H1 (cell line): ENCODE measurements at regions not wholly inside any gene's neighbourhood (a gene's known extent, or its start where the extent isn't known, plus 50 kb on each side); places are given as distances from the start of the nearest gene placed in this dataset.
A peak's percentile ranks its signal among the peaks of the same experiment; 100 is the strongest.

Source experiments
- CTCF ChIA-PET: fragments of 300-600 bp; sonication (Branson Sonifier 250); formaldehyde crosslinking; loops from one replicate; lab custom pipeline; 2021; ENCODE audit not compliant: partially characterized antibody; lab: Charles Lee
- POLR2A ChIA-PET: fragments of 300-600 bp; sonication (Branson Sonifier 250); formaldehyde crosslinking; loops from one replicate; lab custom pipeline; 2021; ENCODE audit warnings: inconsistent platforms; ENCODE audit not compliant: partially characterized antibody; lab: Charles Lee
- DNase-seq, 2 experiments: peaks; one replicate each; pipeline versions ENCODE4 v3.0.0 to v3.0.0-alpha.2; 2010 to 2022; ENCODE audit warnings: low spot score in 2 of 2, low read depth in 1 of 2, mixed read lengths in 1 of 2
- FAIRE-seq: peaks from 2 replicates; lab custom pipeline; 2011; peaks lifted over from hg19 to GRCh38; lab: Jason Lieb, UNC
- H2AFZ ChIP-seq: 2 replicates; pipeline ENCODE4 v1.8.1; 2012; ENCODE audit warnings: low read length, inconsistent platforms
- H2AK5ac ChIP-seq: 2 replicates; pipeline ENCODE4 v1.6.1; 2013; ENCODE audit warnings: low read depth, low read length
- H2BK120ac ChIP-seq: replicated peaks from 2 replicates; pipeline ENCODE3; 2013; ENCODE audit warnings: low read depth, low read length, inconsistent platforms
- H2BK12ac ChIP-seq: 2 replicates; pipeline ENCODE4 v1.6.1; 2013; ENCODE audit warnings: low read depth, low read length
- H2BK15ac ChIP-seq: 2 replicates; pipeline ENCODE4 v1.6.1; 2013; ENCODE audit warnings: low read length
- H2BK20ac ChIP-seq: 2 replicates; pipeline ENCODE4 v1.6.1; 2013; ENCODE audit warnings: low read length
- H2BK5ac ChIP-seq: 2 replicates; pipeline ENCODE4 v1.6.1; 2013; ENCODE audit warnings: low read depth, low read length
- H3K14ac ChIP-seq: 2 replicates; pipeline ENCODE4 v1.6.1; 2013; ENCODE audit warnings: inconsistent platforms; ENCODE audit not compliant: insufficient read length
- H3K18ac ChIP-seq: 2 replicates; pipeline ENCODE4 v1.6.1; 2013; ENCODE audit warnings: low read length; ENCODE audit errors: extremely low read depth
- H3K23ac ChIP-seq: 2 replicates; pipeline ENCODE4 v1.6.1; 2013; ENCODE audit warnings: inconsistent platforms; ENCODE audit not compliant: insufficient read length
- H3K23me2 ChIP-seq: 2 replicates; pipeline ENCODE4 v1.6.1; 2013; ENCODE audit warnings: low read depth, low read length
- H3K27ac ChIP-seq: 2 replicates; pipeline ENCODE4 v1.6.1; 2011; ENCODE audit warnings: low read depth, low read length, inconsistent platforms
- H3K27me3 ChIP-seq, 4 experiments: replicated peaks in 1 of 4; 1 replicate in 1 of 4; 2 replicates in 3 of 4; pipeline versions ENCODE4 v1.6.1 to v1.8.1; 2011 to 2013; ENCODE audit warnings: low read length in 3 of 4, mild to moderate bottlenecking in 3 of 4, inconsistent platforms in 2 of 4, mixed read lengths in 2 of 4, moderate library complexity in 1 of 4; ENCODE audit not compliant: control insufficient read depth in 3 of 4, insufficient read depth in 3 of 4; ENCODE audit errors: extremely low read depth in 1 of 4
- H3K36me3 ChIP-seq, 4 experiments: 2 replicates each; pipeline versions ENCODE4 v1.6.1 to v1.8.1; 2011 to 2013; ENCODE audit warnings: mild to moderate bottlenecking in 4 of 4, low read length in 3 of 4, moderate library complexity in 2 of 4, control low read depth in 1 of 4, inconsistent platforms in 1 of 4; ENCODE audit not compliant: insufficient read depth in 4 of 4, control insufficient read depth in 2 of 4
- H3K4ac ChIP-seq: replicated peaks from 2 replicates; pipeline ENCODE3; 2013; ENCODE audit warnings: low read length, low read depth, mixed read lengths, inconsistent platforms; ENCODE audit not compliant: insufficient read length
- H3K4me1 ChIP-seq, 4 experiments: replicated peaks in 1 of 4; 1 replicate in 1 of 4; 2 replicates in 3 of 4; pipeline versions ENCODE4 v1.6.1 to v1.8.1; 2011 to 2013; ENCODE audit warnings: low read length in 3 of 4, inconsistent platforms in 2 of 4, mixed read lengths in 1 of 4; ENCODE audit not compliant: insufficient read depth in 4 of 4, control insufficient read depth in 3 of 4
- H3K4me2 ChIP-seq, 2 experiments: 2 replicates each; pipeline versions ENCODE4 v1.6.1 to v1.8.1; 2011 to 2013; ENCODE audit warnings: low read depth in 2 of 2, low read length in 2 of 2, control low read depth in 1 of 2, inconsistent platforms in 1 of 2, mild to moderate bottlenecking in 1 of 2; ENCODE audit not compliant: insufficient read depth in 1 of 2
- H3K4me3 ChIP-seq, 4 experiments: fragments of 200-600, 300-600 bp in 1 of 4; sonication (generic), shearing (Covaris generic), sonication (Bioruptor Twin) in 1 of 4; 2 replicates each; pipeline versions ENCODE4 v1.5.1 to v1.8.1; 2011 to 2016; ENCODE audit warnings: low read length in 4 of 4, low read depth in 3 of 4, control low read depth in 2 of 4, inconsistent platforms in 2 of 4, mild to moderate bottlenecking in 2 of 4, mixed read lengths in 1 of 4, moderate library complexity in 1 of 4; ENCODE audit not compliant: insufficient read depth in 2 of 4; ENCODE audit errors: extremely low read depth in 1 of 4
- H3K56ac ChIP-seq: replicated peaks from 2 replicates; pipeline ENCODE3; 2013; ENCODE audit warnings: low read depth, mild to moderate bottlenecking, mixed read lengths, low read length, inconsistent platforms; ENCODE audit not compliant: insufficient read length
- H3K79me1 ChIP-seq: 2 replicates; pipeline ENCODE4 v1.6.1; 2013; ENCODE audit warnings: low read depth, low read length, control low read depth
- H3K79me2 ChIP-seq, 2 experiments: 2 replicates each; pipeline versions ENCODE4 v1.6.1 to v1.8.1; 2012 to 2013; ENCODE audit warnings: low read length in 2 of 2, mild to moderate bottlenecking in 2 of 2, inconsistent platforms in 1 of 2; ENCODE audit not compliant: insufficient read depth in 2 of 2, control insufficient read depth in 1 of 2
- H3K9ac ChIP-seq, 4 experiments: replicated peaks in 1 of 4; 1 replicate in 1 of 4; 2 replicates in 3 of 4; pipeline versions ENCODE4 v1.6.1 to v1.8.1; 2011 to 2013; ENCODE audit warnings: low read depth in 3 of 4, low read length in 3 of 4, control low read depth in 2 of 4, mild to moderate bottlenecking in 2 of 4, moderate library complexity in 2 of 4, inconsistent platforms in 1 of 4; ENCODE audit errors: extremely low read depth in 1 of 4
- H3K9me3 ChIP-seq, 2 experiments: 2 replicates each; pipeline versions ENCODE4 v1.6.1 to v1.8.1; 2012 to 2013; ENCODE audit warnings: mild to moderate bottlenecking in 2 of 2, moderate library complexity in 2 of 2, control low read depth in 1 of 2, inconsistent platforms in 1 of 2, low read depth in 1 of 2, low read length in 1 of 2, mixed read lengths in 1 of 2; ENCODE audit not compliant: insufficient read depth in 2 of 2
- H4K20me1 ChIP-seq, 2 experiments: replicated peaks in 1 of 2; 2 replicates each; pipeline versions ENCODE3 to v1.8.1; 2011 to 2013; ENCODE audit warnings: inconsistent platforms in 2 of 2, low read length in 2 of 2, mild to moderate bottlenecking in 1 of 2; ENCODE audit not compliant: insufficient read depth in 2 of 2, control insufficient read depth in 1 of 2
- H4K5ac ChIP-seq: 2 replicates; pipeline ENCODE4 v1.6.1; 2013; ENCODE audit warnings: low read length, low read depth, mixed read lengths, inconsistent platforms; ENCODE audit not compliant: insufficient read length
- H4K8ac ChIP-seq: 2 replicates; pipeline ENCODE4 v1.8.0; 2013; ENCODE audit warnings: mild to moderate bottlenecking, moderate library complexity, low read length, inconsistent platforms; ENCODE audit not compliant: insufficient read depth; ENCODE audit errors: extremely low read depth
- H4K91ac ChIP-seq: replicated peaks from 2 replicates; pipeline ENCODE3; 2013; ENCODE audit warnings: low read length, mixed read lengths, inconsistent platforms; ENCODE audit not compliant: insufficient read length
- ATF2 ChIP-seq: IDR thresholded peaks from 2 replicates; pipeline ENCODE4 v1.6.1; 2012; ENCODE audit warnings: low read length, inconsistent platforms
- RNF2 ChIP-seq: fragments of 200-900, 300-1000 bp; sonication (generic); IDR thresholded peaks from 2 replicates; pipeline ENCODE4 v1.7.1; 2016; ENCODE audit warnings: borderline replicate concordance, low read depth, mild to moderate bottlenecking, antibody characterized with exemption, low read length; ENCODE audit not compliant: poor library complexity, severe bottlenecking; ENCODE audit errors: missing control alignments
- WGBS, 2 experiments: shearing (Covaris generic) in 1 of 2; methylation state at CpG; one replicate each; pipeline versions ENCODE4 v1.1.6 to v1.1.7; 2013 to 2015; ENCODE audit warnings: low lambda C conversion rate in 2 of 2, mixed read lengths in 2 of 2, inconsistent platforms in 1 of 2, low coverage in 1 of 2, missing lambda C conversion rate in 1 of 2; ENCODE audit not compliant: insufficient replicate concordance in 2 of 2, insufficient coverage in 1 of 2, insufficient read length in 1 of 2; ENCODE audit errors: extremely low coverage in 1 of 2, missing lambda C conversion rate in 1 of 2; 5-methylcytosine and 5-hydroxymethylcytosine counted together

- Histone ChIP-seq H3K18ac (no peak overlapping the region), H3K27me3 (no peaks in the 10 kb centered on the region), H2BK20ac (no peak overlapping the region), H4K91ac (no peak overlapping the region), H3K4me2 (no peak overlapping the region), H2AFZ (0 out of 2 replicates have a peak overlapping the region, but pooled peaks have one; percentile 17), H4K20me1 (no peaks in the 10 kb centered on the region), H3K23ac (no peak overlapping the region), H3K36me3 (no peaks in the 10 kb centered on the region), H3K9ac (no peak overlapping the region)
- POLR2A ChIA-PET = no interaction called here
- DNase-seq = no peak
- TF ChIP-seq ATF2 = peak; percentile 53; the same call in 1 of the 2 replicates
- TF ChIP-seq RNF2 = no peak
- TF ChIP-seq, all 59 proteins: peak for 1
- Histone ChIP-seq H2BK120ac (no peak overlapping the region), H3K4me3 (no peak overlapping the region), H3K23me2 (no peaks in the 10 kb centered on the region), H3K9me3 (no peaks in the 10 kb centered on the region), H2BK12ac (no peak overlapping the region), H3K4me1 (peaks cover 0 to 2% (median under 1%) of the 10 kb centered on the region in 4 experiments; a peak in 1 of 7 replicates), H2BK5ac (no peak overlapping the region), H3K27ac (no peak overlapping the region), H3K56ac (no peak overlapping the region), H3K79me1 (no peaks in the 10 kb centered on the region), H3K79me2 (no peaks in the 10 kb centered on the region), H3K4ac (no peak overlapping the region), H4K5ac (no peak overlapping the region), H2BK15ac (no peak overlapping the region), H4K8ac (no peak overlapping the region), H2AK5ac (no peak overlapping the region), H3K14ac (no peak overlapping the region)
- 100% methylated on average over 3 of the region's 3 CpGs; no CpG with 5 or more reads in 1 of the 2 experiments for WGBS, 2 experiments
- FAIRE-seq = no peak
- CTCF ChIA-PET = interaction anchor here (1.7 kb wide), 1 partner anchor 21 kb away, joined by 3 read pairs; no protein-coding TSS in a partner anchor
Measured at GRCh38 chr6:94446120-94446519, 1026.8 kb upstream of the EPHA7 start.
